LNCAP (cell line): ENCODE measurements at regions not wholly inside any gene's neighbourhood (a gene's known extent, or its start where the extent isn't known, plus 50 kb on each side); places are given as distances from the start of the nearest gene placed in this dataset.

Experiments used
- CTCF ChIP-seq: fragments of 450-650 bp; IDR thresholded peaks from 2 replicates; pipeline ENCODE4 v1.5.1; 2017; ENCODE audit warnings: mild to moderate bottlenecking

- TF ChIP-seq CTCF, result no peak
Measured at GRCh38 chr4:44098973-44099372, 349.6 kb downstream of the KCTD8 start.

GRCh38 chr4:44100456-44100855, 348.2 kb downstream of the KCTD8 start:
- TF ChIP-seq CTCF, result no peak

GRCh38 chr4:44118971-44119680, 329.5 kb downstream of the KCTD8 start:
- no peak for TF ChIP-seq CTCF

GRCh38 chr4:44120646-44121045, 328.0 kb downstream of the KCTD8 start:
- no peak for TF ChIP-seq CTCF

- TF ChIP-seq CTCF, result no peak
Measured at GRCh38 chr4:44121210-44121609, 327.4 kb downstream of the KCTD8 start.
